H9 (cell line): ENCODE measurements at regions not wholly inside any gene's neighbourhood (a gene's known extent, or its start where the extent isn't known, plus 50 kb on each side); places are given as distances from the start of the nearest gene placed in this dataset.

ENCODE experiments used
- DNase-seq: peaks from one replicate; pipeline ENCODE4 v3.0.0-alpha.2; 2017
- H2AFZ ChIP-seq: one replicate; pipeline ENCODE4 v1.6.1; 2013; ENCODE audit warnings: mild to moderate bottlenecking, low read length, control low read depth, moderate library complexity
- H2AK5ac ChIP-seq: 2 replicates; pipeline ENCODE4 v1.6.1; 2013; ENCODE audit warnings: low read length, control low read depth, mixed read lengths; ENCODE audit not compliant: insufficient read length
- H2BK120ac ChIP-seq: one replicate; pipeline ENCODE4 v1.6.1; 2013; ENCODE audit warnings: low read depth, mild to moderate bottlenecking, low read length, control low read depth, inconsistent platforms; ENCODE audit not compliant: poor library complexity, severe bottlenecking
- H2BK12ac ChIP-seq: 2 replicates; pipeline ENCODE4 v1.6.1; 2013; ENCODE audit warnings: low read length, control low read depth, mixed read lengths, low read depth; ENCODE audit not compliant: insufficient read length
- H2BK15ac ChIP-seq: 2 replicates; pipeline ENCODE4 v1.6.1; 2013; ENCODE audit warnings: low read depth, low read length, control low read depth
- H2BK20ac ChIP-seq: one replicate; pipeline ENCODE4 v1.6.1; 2013; ENCODE audit warnings: low read depth, mild to moderate bottlenecking, low read length, control low read depth, inconsistent platforms; ENCODE audit not compliant: poor library complexity, severe bottlenecking
- H2BK5ac ChIP-seq: 2 replicates; pipeline ENCODE4 v1.6.1; 2013; ENCODE audit warnings: low read length, control low read depth, mixed read lengths; ENCODE audit not compliant: insufficient read length
- H3K14ac ChIP-seq: 2 replicates; pipeline ENCODE4 v1.6.1; 2013; ENCODE audit warnings: low read length, control low read depth; ENCODE audit not compliant: insufficient read depth
- H3K18ac ChIP-seq: 2 replicates; pipeline ENCODE4 v1.6.1; 2013; ENCODE audit warnings: low read depth, mild to moderate bottlenecking, mixed read lengths, low read length, control low read depth; ENCODE audit not compliant: insufficient read length
- H3K23ac ChIP-seq: 2 replicates; pipeline ENCODE4 v1.6.1; 2013; ENCODE audit warnings: low read length, control low read depth, mixed read lengths, low read depth; ENCODE audit not compliant: insufficient read length
- H3K23me2 ChIP-seq: 2 replicates; pipeline ENCODE4 v1.6.1; 2013; ENCODE audit warnings: low read depth, mild to moderate bottlenecking, mixed read lengths, low read length, control low read depth; ENCODE audit not compliant: insufficient read length, poor library complexity, severe bottlenecking
- H3K27ac ChIP-seq: 2 replicates; pipeline ENCODE4 v1.5.1; 2013; ENCODE audit warnings: low read length, control low read depth, mixed read lengths, low read depth; ENCODE audit not compliant: insufficient read length
- H3K27me3 ChIP-seq: 2 replicates; pipeline ENCODE4 v1.6.1; 2013; ENCODE audit warnings: low read length, control low read depth, inconsistent platforms; ENCODE audit not compliant: insufficient read depth
- H3K4ac ChIP-seq: 2 replicates; pipeline ENCODE4 v1.6.1; 2013; ENCODE audit warnings: low read depth, mild to moderate bottlenecking, control low read depth, inconsistent platforms, low read length, moderate library complexity
- H3K4me1 ChIP-seq: 2 replicates; pipeline ENCODE4 v1.6.1; 2013; ENCODE audit warnings: low read length, control low read depth, inconsistent platforms; ENCODE audit not compliant: insufficient read depth
- H3K4me2 ChIP-seq: 2 replicates; pipeline ENCODE4 v1.6.1; 2013; ENCODE audit warnings: low read length, control low read depth, mixed read lengths; ENCODE audit not compliant: insufficient read length, insufficient read depth
- H3K56ac ChIP-seq: 2 replicates; pipeline ENCODE4 v1.6.1; 2013; ENCODE audit warnings: low read depth, mild to moderate bottlenecking, mixed read lengths, low read length, control low read depth; ENCODE audit not compliant: insufficient read length
- H3K79me1 ChIP-seq: 2 replicates; pipeline ENCODE4 v1.6.1; 2013; ENCODE audit warnings: low read depth, mild to moderate bottlenecking, moderate library complexity, low read length, control low read depth, inconsistent platforms; ENCODE audit not compliant: insufficient read depth, poor library complexity, severe bottlenecking
- H3K79me2 ChIP-seq: 2 replicates; pipeline ENCODE4 v1.6.1; 2013; ENCODE audit warnings: low read length, control low read depth, inconsistent platforms; ENCODE audit not compliant: insufficient read depth
- H3K9ac ChIP-seq: 2 replicates; pipeline ENCODE4 v1.6.1; 2013; ENCODE audit warnings: low read length, control low read depth, mixed read lengths; ENCODE audit not compliant: insufficient read length; ENCODE audit errors: extremely low read depth
- H3K9me3 ChIP-seq: one replicate; pipeline ENCODE4 v1.6.1; 2013; ENCODE audit warnings: low read depth, low read length, inconsistent platforms; ENCODE audit not compliant: control insufficient read depth
- H3T11ph ChIP-seq: one replicate; pipeline ENCODE4 v1.6.1; 2013; ENCODE audit warnings: mild to moderate bottlenecking, low read length, control low read depth, inconsistent platforms
- H4K20me1 ChIP-seq: one replicate; pipeline ENCODE4 v1.6.1; 2013; ENCODE audit not compliant: control insufficient read depth, insufficient read length, insufficient read depth
- H4K5ac ChIP-seq: 2 replicates; pipeline ENCODE4 v1.6.1; 2013; ENCODE audit warnings: low read depth, mild to moderate bottlenecking, mixed read lengths, low read length, control low read depth; ENCODE audit not compliant: insufficient read length
- H4K8ac ChIP-seq: replicated peaks from 2 replicates; pipeline ENCODE4 v1.6.1; 2013; ENCODE audit warnings: low read length, control low read depth, mixed read lengths, low read depth; ENCODE audit not compliant: insufficient read length
- H4K91ac ChIP-seq: 2 replicates; pipeline ENCODE4 v1.6.1; 2013; ENCODE audit warnings: low read depth, mild to moderate bottlenecking, moderate library complexity, mixed read lengths, low read length, control low read depth; ENCODE audit not compliant: insufficient read length
- H3K27ac Mint-ChIP-seq, 3 experiments: 2 replicates in 2 of 3; 3 replicates in 1 of 3; pipeline ENCODE4 v1.8.0; 2020 to 2021; ENCODE audit warnings: mixed read lengths in 3 of 3, mild to moderate bottlenecking in 1 of 3, moderate library complexity in 1 of 3
- H3K27me3 Mint-ChIP-seq: 2 replicates; pipeline ENCODE4 v1.8.0; 2021; ENCODE audit warnings: low read depth, mild to moderate bottlenecking, moderate library complexity, mixed read lengths
- H3K36me3 Mint-ChIP-seq, 3 experiments: 2 replicates in 2 of 3; 3 replicates in 1 of 3; pipeline ENCODE4 v1.8.0; 2020 to 2021; ENCODE audit warnings: low read depth in 3 of 3, mixed read lengths in 3 of 3; ENCODE audit not compliant: insufficient read depth in 1 of 3
- H3K4me1 Mint-ChIP-seq, 2 experiments: 2 replicates each; pipeline ENCODE4 v1.8.0; 2020; ENCODE audit warnings: mixed read lengths in 2 of 2
- H3K4me3 Mint-ChIP-seq, 2 experiments: 2 replicates in 1 of 2; 3 replicates in 1 of 2; pipeline ENCODE4 v1.8.0; 2020 to 2021; ENCODE audit warnings: mild to moderate bottlenecking in 2 of 2, mixed read lengths in 2 of 2, moderate library complexity in 1 of 2
- H3K9me3 Mint-ChIP-seq, 2 experiments: 2 replicates in 1 of 2; 3 replicates in 1 of 2; pipeline ENCODE4 v1.8.0; 2020; ENCODE audit warnings: mild to moderate bottlenecking in 2 of 2, mixed read lengths in 2 of 2, moderate library complexity in 1 of 2
- CTCF ChIP-seq: fragments of 200-600 bp; sonication (generic); conservative IDR thresholded peaks from 3 replicates; pipeline ENCODE4 v1.8.0; 2021; ENCODE audit warnings: antibody characterized with exemption, mild to moderate bottlenecking
- WGBS: extraction: QIAGEN DNeasy Blood & Tissue Kit; methylation state at CpG from one replicate; pipeline ENCODE4 v1.1.7; 2013; ENCODE audit warnings: missing lambda C conversion rate, low lambda C conversion rate, mixed read lengths; ENCODE audit not compliant: insufficient read length; ENCODE audit errors: extremely low coverage; 5-methylcytosine and 5-hydroxymethylcytosine counted together

- Histone ChIP-seq H3K18ac (no peak overlapping the region), H2AK5ac (no peak overlapping the region), H3K23ac (no peak overlapping the region), H2BK12ac (no peak overlapping the region), H2BK15ac (no peak overlapping the region), H4K20me1 (no peaks in the 10 kb centered on the region), H2BK5ac (no peak overlapping the region), H2AFZ (no peak overlapping the region), H4K5ac (no peak overlapping the region), H2BK120ac (no peak overlapping the region), H3K4me2 (no peak overlapping the region), H3K23me2 (no peaks in the 10 kb centered on the region), H2BK20ac (no peak overlapping the region), H3K9ac (no peak overlapping the region), H3K56ac (no peak overlapping the region), H3K27ac (no peak overlapping the region), H3K4me1 (no peaks in the 10 kb centered on the region), H3K79me1 (no peaks in the 10 kb centered on the region), H3K27me3 (no peaks in the 10 kb centered on the region), H4K91ac (no peak overlapping the region), H3K4ac (no peak overlapping the region), H4K8ac (no peak overlapping the region), H3K79me2 (no peaks in the 10 kb centered on the region), H3K9me3 (no peaks in the 10 kb centered on the region), H3T11ph (no peak overlapping the region), H3K14ac (no peak overlapping the region)
- no peak overlapping the region for H3K4me3 Mint-ChIP-seq
- WGBS, result no CpG with 5 or more reads among the region's 1 CpG
- no peak for TF ChIP-seq CTCF
- H3K9me3 Mint-ChIP-seq, result peaks cover 0 to 23% of the 10 kb centered on the region in 2 experiments; a peak in 2 of 5 replicates
- H3K27ac Mint-ChIP-seq, result no peak overlapping the region
- no peaks in the 10 kb centered on the region; a peak in 1 of 7 replicates for H3K36me3 Mint-ChIP-seq
- peaks cover 5% of the 10 kb centered on the region for H3K27me3 Mint-ChIP-seq
- H3K4me1 Mint-ChIP-seq, result peaks cover 0 to 6% of the 10 kb centered on the region in 2 experiments; a peak in 2 of 4 replicates
- DNase-seq, result no peak
Observed at GRCh38 chrX:130498653-130499274, 97.0 kb downstream of the RBMX2 start.
